GM23338 (cell line): ENCODE measurements at regions not wholly inside any gene's neighbourhood (a gene's known extent, or its start where the extent isn't known, plus 50 kb on each side); places are given as distances from the start of the nearest gene placed in this dataset.

Source experiments
- ATAC-seq: fragments of 200-7000 bp; cut with Tn5 transposase; 3 replicates; pipeline ENCODE4 v1.9.1; 2020
- DNase-seq: peaks from one replicate; pipeline ENCODE4 v3.0.0-alpha.2; 2015; ENCODE audit warnings: low spot score
- H2AFZ ChIP-seq: fragments of 200-600 bp; sonication (generic); 2 replicates; pipeline ENCODE4 v1.8.0; 2016; ENCODE audit warnings: antibody characterized with exemption, mild to moderate bottlenecking, moderate library complexity
- H3F3A ChIP-seq: fragments of 200-600 bp; sonication (generic); replicated peaks from 2 replicates; pipeline ENCODE4 v1.8.0; 2017; ENCODE audit warnings: antibody characterized with exemption, mixed run types, low read depth
- H3K27ac ChIP-seq: fragments of 200-600 bp; sonication (generic); 2 replicates; pipeline ENCODE4 v1.6.1; 2016; ENCODE audit warnings: low read depth
- H3K27me3 ChIP-seq: fragments of 200-600 bp; sonication (generic); 2 replicates; pipeline ENCODE4 v1.8.0; 2016; ENCODE audit warnings: mild to moderate bottlenecking, mixed run types, moderate library complexity; ENCODE audit not compliant: insufficient read depth
- H3K36me3 ChIP-seq: fragments of 200-600 bp; sonication (generic); 2 replicates; pipeline ENCODE4 v1.8.0; 2016; ENCODE audit warnings: mild to moderate bottlenecking; ENCODE audit not compliant: insufficient read depth
- H3K4me1 ChIP-seq: fragments of 200-600 bp; sonication (generic); 2 replicates; pipeline ENCODE4 v1.8.0; 2016; ENCODE audit warnings: mild to moderate bottlenecking, moderate library complexity; ENCODE audit not compliant: insufficient read depth
- H3K4me2 ChIP-seq: fragments of 200-600 bp; sonication (generic); 2 replicates; pipeline ENCODE4 v1.7.1; 2017; ENCODE audit warnings: mixed run types
- H3K4me3 ChIP-seq: fragments of 200-600 bp; sonication (generic); 2 replicates; pipeline ENCODE4 v1.6.1; 2016; ENCODE audit warnings: mixed run types
- H3K79me2 ChIP-seq: fragments of 200-600 bp; sonication (generic); replicated peaks from 2 replicates; pipeline ENCODE4 v1.8.0; 2017; ENCODE audit warnings: mild to moderate bottlenecking; ENCODE audit not compliant: insufficient read depth
- H3K9me2 ChIP-seq: fragments of 200-600 bp; sonication (generic); 2 replicates; pipeline ENCODE4 v1.8.0; 2017; ENCODE audit not compliant: insufficient read depth
- H4K20me1 ChIP-seq: fragments of 200-600 bp; sonication (generic); replicated peaks from 2 replicates; pipeline ENCODE4 v1.8.0; 2017; ENCODE audit warnings: mild to moderate bottlenecking; ENCODE audit not compliant: insufficient read depth
- H3K27ac Mint-ChIP-seq: 2 replicates; pipeline ENCODE4 v1.8.0; 2020; ENCODE audit warnings: inconsistent platforms, mild to moderate bottlenecking, moderate library complexity, mixed read lengths
- H3K27me3 Mint-ChIP-seq: 3 replicates; pipeline ENCODE4 v1.8.0; 2022; ENCODE audit warnings: low read depth, mild to moderate bottlenecking, moderate library complexity, mixed read lengths, inconsistent platforms; ENCODE audit not compliant: insufficient read depth, poor library complexity
- H3K36me3 Mint-ChIP-seq: 3 replicates; pipeline ENCODE4 v1.8.0; 2021; ENCODE audit warnings: low read depth, mild to moderate bottlenecking, inconsistent platforms, moderate library complexity, mixed read lengths
- H3K4me1 Mint-ChIP-seq: 3 replicates; pipeline ENCODE4 v1.8.0; 2020; ENCODE audit warnings: mild to moderate bottlenecking, inconsistent platforms, mixed read lengths
- H3K4me3 Mint-ChIP-seq: 3 replicates; pipeline ENCODE4 v1.8.0; 2021; ENCODE audit warnings: moderate library complexity, mild to moderate bottlenecking, inconsistent platforms, mixed read lengths
- H3K9me3 Mint-ChIP-seq: 3 replicates; pipeline ENCODE4 v1.8.0; 2020; ENCODE audit warnings: moderate library complexity, mild to moderate bottlenecking, inconsistent platforms, mixed read lengths
- CREB1 ChIP-seq: fragments of 250-450 bp; sonication (Bioruptor Pico); IDR thresholded peaks from 2 replicates; pipeline ENCODE4 v1.5.0; 2020; ENCODE audit warnings: low read depth, mild to moderate bottlenecking, moderate library complexity
- ETS1 ChIP-seq: IDR thresholded peaks from 2 replicates; pipeline ENCODE4 v1.6.1; 2016; ENCODE audit warnings: antibody characterized with exemption
- EZH2 ChIP-seq: fragments of 200-600 bp; sonication (generic); IDR thresholded peaks from one replicate; pipeline ENCODE4 v1.8.0; 2017; ENCODE audit warnings: antibody characterized with exemption, mild to moderate bottlenecking, low read depth; ENCODE audit not compliant: unreplicated experiment
- EZH2phosphoT487 ChIP-seq: fragments of 200-600 bp; sonication (generic); IDR thresholded peaks from one replicate; pipeline ENCODE4 v1.8.1; 2018; ENCODE audit warnings: antibody characterized with exemption; ENCODE audit not compliant: unreplicated experiment
- JUNB ChIP-seq: IDR thresholded peaks from one replicate; pipeline ENCODE4 v1.6.1; 2016; ENCODE audit warnings: antibody characterized with exemption; ENCODE audit not compliant: unreplicated experiment
- NANOG ChIP-seq: IDR thresholded peaks from 2 replicates; pipeline ENCODE4 v1.6.1; 2016; ENCODE audit warnings: antibody characterized with exemption, borderline replicate concordance
- POLR2AphosphoS5 ChIP-seq: IDR thresholded peaks from 2 replicates; pipeline ENCODE4 v1.6.1; 2016; ENCODE audit warnings: antibody characterized with exemption, low read depth
- STAT1 ChIP-seq: IDR thresholded peaks from one replicate; pipeline ENCODE4 v1.6.1; 2016; ENCODE audit warnings: antibody characterized with exemption; ENCODE audit not compliant: unreplicated experiment
- ZNF114 ChIP-seq: fragments of 250-450 bp; sonication (Bioruptor Pico); IDR thresholded peaks from 2 replicates; pipeline ENCODE4 v1.5.0; 2020; ENCODE audit warnings: mild to moderate bottlenecking, moderate library complexity
- ZNF331 ChIP-seq: fragments of 250-450 bp; sonication (Bioruptor Pico); IDR thresholded peaks from 2 replicates; pipeline ENCODE4 v1.5.0; 2020; ENCODE audit warnings: low read depth, mild to moderate bottlenecking, moderate library complexity
- TF ChIP-seq, protein P1 (sequence below): fragments of 250-450 bp; sonication (Bioruptor Pico); IDR thresholded peaks from 2 replicates; pipeline ENCODE4 v1.5.0; 2020; ENCODE audit warnings: mild to moderate bottlenecking, moderate library complexity
- TF ChIP-seq, protein P2 (sequence below), 2 experiments: fragments of 200-600 bp in 1 of 2; sonication (generic) in 1 of 2; conservative IDR thresholded peaks; 2 replicates each; pipeline versions ENCODE4 v1.5.1 to v1.6.1; 2016 to 2017; ENCODE audit warnings: antibody characterized with exemption in 2 of 2, low read depth in 2 of 2, mild to moderate bottlenecking in 2 of 2, moderate library complexity in 1 of 2
- TF ChIP-seq, protein P3 (sequence below): IDR thresholded peaks from one replicate; pipeline ENCODE4 v1.6.1; 2018; ENCODE audit warnings: antibody characterized with exemption; ENCODE audit not compliant: unreplicated experiment

GRCh38 chr3:124599147-124599765 is 131.0 kb upstream of the UMPS start:
- Mint-ChIP-seq H3K36me3 (no peaks in the 10 kb centered on the region), H3K4me1 (peaks cover 7% of the 10 kb centered on the region; the same call in 2 of the 3 replicates), H3K27ac (no peak overlapping the region), H3K9me3 (no peaks in the 10 kb centered on the region), H3K4me3 (no peak overlapping the region), H3K27me3 (peaks cover 3% of the 10 kb centered on the region)
- H3F3A ChIP-seq, result no peaks in the 10 kb centered on the region
- no peaks in the 10 kb centered on the region for H3K79me2 ChIP-seq
- H4K20me1 ChIP-seq, result no peaks in the 10 kb centered on the region
- no peaks in the 10 kb centered on the region for H3K27me3 ChIP-seq
- no peak overlapping the region for H2AFZ ChIP-seq
- H3K36me3 ChIP-seq, result no peaks in the 10 kb centered on the region
- DNase-seq (no peak), ATAC-seq (no peak)
- H3K4me1 ChIP-seq, result no peaks in the 10 kb centered on the region
- no peak overlapping the region for H3K4me2 ChIP-seq
- TF ChIP-seq EZH2, result no peak
- no peak for TF ChIP-seq CREB1 (CRISPR knock-in tag)
- TF ChIP-seq, protein P1, sequence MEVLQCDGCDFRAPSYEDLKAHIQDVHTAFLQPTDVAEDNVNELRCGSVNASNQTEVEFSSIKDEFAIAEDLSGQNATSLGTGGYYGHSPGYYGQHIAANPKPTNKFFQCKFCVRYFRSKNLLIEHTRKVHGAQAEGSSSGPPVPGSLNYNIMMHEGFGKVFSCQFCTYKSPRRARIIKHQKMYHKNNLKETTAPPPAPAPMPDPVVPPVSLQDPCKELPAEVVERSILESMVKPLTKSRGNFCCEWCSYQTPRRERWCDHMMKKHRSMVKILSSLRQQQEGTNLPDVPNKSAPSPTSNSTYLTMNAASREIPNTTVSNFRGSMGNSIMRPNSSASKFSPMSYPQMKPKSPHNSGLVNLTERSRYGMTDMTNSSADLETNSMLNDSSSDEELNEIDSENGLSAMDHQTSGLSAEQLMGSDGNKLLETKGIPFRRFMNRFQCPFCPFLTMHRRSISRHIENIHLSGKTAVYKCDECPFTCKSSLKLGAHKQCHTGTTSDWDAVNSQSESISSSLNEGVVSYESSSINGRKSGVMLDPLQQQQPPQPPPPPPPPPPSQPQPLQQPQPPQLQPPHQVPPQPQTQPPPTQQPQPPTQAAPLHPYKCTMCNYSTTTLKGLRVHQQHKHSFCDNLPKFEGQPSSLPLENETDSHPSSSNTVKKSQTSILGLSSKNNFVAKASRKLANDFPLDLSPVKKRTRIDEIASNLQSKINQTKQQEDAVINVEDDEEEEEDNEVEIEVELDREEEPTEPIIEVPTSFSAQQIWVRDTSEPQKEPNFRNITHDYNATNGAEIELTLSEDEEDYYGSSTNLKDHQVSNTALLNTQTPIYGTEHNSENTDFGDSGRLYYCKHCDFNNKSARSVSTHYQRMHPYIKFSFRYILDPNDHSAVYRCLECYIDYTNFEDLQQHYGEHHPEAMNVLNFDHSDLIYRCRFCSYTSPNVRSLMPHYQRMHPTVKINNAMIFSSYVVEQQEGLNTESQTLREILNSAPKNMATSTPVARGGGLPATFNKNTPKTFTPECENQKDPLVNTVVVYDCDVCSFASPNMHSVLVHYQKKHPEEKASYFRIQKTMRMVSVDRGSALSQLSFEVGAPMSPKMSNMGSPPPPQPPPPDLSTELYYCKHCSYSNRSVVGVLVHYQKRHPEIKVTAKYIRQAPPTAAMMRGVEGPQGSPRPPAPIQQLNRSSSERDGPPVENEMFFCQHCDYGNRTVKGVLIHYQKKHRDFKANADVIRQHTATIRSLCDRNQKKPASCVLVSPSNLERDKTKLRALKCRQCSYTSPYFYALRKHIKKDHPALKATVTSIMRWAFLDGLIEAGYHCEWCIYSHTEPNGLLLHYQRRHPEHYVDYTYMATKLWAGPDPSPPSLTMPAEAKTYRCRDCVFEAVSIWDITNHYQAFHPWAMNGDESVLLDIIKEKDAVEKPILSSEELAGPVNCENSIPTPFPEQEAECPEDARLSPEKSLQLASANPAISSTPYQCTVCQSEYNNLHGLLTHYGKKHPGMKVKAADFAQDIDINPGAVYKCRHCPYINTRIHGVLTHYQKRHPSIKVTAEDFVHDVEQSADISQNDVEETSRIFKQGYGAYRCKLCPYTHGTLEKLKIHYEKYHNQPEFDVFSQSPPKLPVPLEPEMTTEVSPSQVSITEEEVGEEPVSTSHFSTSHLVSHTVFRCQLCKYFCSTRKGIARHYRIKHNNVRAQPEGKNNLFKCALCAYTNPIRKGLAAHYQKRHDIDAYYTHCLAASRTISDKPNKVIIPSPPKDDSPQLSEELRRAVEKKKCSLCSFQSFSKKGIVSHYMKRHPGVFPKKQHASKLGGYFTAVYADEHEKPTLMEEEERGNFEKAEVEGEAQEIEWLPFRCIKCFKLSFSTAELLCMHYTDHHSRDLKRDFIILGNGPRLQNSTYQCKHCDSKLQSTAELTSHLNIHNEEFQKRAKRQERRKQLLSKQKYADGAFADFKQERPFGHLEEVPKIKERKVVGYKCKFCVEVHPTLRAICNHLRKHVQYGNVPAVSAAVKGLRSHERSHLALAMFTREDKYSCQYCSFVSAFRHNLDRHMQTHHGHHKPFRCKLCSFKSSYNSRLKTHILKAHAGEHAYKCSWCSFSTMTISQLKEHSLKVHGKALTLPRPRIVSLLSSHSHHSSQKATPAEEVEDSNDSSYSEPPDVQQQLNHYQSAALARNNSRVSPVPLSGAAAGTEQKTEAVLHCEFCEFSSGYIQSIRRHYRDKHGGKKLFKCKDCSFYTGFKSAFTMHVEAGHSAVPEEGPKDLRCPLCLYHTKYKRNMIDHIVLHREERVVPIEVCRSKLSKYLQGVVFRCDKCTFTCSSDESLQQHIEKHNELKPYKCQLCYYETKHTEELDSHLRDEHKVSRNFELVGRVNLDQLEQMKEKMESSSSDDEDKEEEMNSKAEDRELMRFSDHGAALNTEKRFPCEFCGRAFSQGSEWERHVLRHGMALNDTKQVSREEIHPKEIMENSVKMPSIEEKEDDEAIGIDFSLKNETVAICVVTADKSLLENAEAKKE (CRISPR knock-in tag), result no peak
- no peak for TF ChIP-seq NANOG
- no peak for TF ChIP-seq ZNF331 (CRISPR knock-in tag)
- no peak for TF ChIP-seq ZNF114
- TF ChIP-seq, protein P2, sequence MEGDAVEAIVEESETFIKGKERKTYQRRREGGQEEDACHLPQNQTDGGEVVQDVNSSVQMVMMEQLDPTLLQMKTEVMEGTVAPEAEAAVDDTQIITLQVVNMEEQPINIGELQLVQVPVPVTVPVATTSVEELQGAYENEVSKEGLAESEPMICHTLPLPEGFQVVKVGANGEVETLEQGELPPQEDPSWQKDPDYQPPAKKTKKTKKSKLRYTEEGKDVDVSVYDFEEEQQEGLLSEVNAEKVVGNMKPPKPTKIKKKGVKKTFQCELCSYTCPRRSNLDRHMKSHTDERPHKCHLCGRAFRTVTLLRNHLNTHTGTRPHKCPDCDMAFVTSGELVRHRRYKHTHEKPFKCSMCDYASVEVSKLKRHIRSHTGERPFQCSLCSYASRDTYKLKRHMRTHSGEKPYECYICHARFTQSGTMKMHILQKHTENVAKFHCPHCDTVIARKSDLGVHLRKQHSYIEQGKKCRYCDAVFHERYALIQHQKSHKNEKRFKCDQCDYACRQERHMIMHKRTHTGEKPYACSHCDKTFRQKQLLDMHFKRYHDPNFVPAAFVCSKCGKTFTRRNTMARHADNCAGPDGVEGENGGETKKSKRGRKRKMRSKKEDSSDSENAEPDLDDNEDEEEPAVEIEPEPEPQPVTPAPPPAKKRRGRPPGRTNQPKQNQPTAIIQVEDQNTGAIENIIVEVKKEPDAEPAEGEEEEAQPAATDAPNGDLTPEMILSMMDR (conservative IDR thresholded peaks at IDR 0.05; ENCODE audit: low read depth in 2 of 2), result no peak
- no peak for TF ChIP-seq ETS1
- TF ChIP-seq, protein P3, sequence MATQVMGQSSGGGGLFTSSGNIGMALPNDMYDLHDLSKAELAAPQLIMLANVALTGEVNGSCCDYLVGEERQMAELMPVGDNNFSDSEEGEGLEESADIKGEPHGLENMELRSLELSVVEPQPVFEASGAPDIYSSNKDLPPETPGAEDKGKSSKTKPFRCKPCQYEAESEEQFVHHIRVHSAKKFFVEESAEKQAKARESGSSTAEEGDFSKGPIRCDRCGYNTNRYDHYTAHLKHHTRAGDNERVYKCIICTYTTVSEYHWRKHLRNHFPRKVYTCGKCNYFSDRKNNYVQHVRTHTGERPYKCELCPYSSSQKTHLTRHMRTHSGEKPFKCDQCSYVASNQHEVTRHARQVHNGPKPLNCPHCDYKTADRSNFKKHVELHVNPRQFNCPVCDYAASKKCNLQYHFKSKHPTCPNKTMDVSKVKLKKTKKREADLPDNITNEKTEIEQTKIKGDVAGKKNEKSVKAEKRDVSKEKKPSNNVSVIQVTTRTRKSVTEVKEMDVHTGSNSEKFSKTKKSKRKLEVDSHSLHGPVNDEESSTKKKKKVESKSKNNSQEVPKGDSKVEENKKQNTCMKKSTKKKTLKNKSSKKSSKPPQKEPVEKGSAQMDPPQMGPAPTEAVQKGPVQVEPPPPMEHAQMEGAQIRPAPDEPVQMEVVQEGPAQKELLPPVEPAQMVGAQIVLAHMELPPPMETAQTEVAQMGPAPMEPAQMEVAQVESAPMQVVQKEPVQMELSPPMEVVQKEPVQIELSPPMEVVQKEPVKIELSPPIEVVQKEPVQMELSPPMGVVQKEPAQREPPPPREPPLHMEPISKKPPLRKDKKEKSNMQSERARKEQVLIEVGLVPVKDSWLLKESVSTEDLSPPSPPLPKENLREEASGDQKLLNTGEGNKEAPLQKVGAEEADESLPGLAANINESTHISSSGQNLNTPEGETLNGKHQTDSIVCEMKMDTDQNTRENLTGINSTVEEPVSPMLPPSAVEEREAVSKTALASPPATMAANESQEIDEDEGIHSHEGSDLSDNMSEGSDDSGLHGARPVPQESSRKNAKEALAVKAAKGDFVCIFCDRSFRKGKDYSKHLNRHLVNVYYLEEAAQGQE, result no peak
- TF ChIP-seq STAT1, result no peak
- no peak for TF ChIP-seq JUNB
- no peak for TF ChIP-seq POLR2AphosphoS5
- TF ChIP-seq EZH2phosphoT487, result no peak
- no peak overlapping the region for H3K4me3 ChIP-seq
- H3K27ac ChIP-seq, result no peak overlapping the region
- no peaks in the 10 kb centered on the region for H3K9me2 ChIP-seq
